ENCODE measurements at regions not wholly inside any gene's neighbourhood (a gene's known extent, or its start where the extent isn't known, plus 50 kb on each side); places are given as distances from the start of the nearest gene placed in this dataset.

- Histone ChIP-seq H3K9me3 (no peaks in the 10 kb centered on the region), H3K4me3 (no peak overlapping the region), H3K36me3 (no peaks in the 10 kb centered on the region), H3K27ac (no peak overlapping the region), H3K27me3 (no peaks in the 10 kb centered on the region), H3K4me1 (no peaks in the 10 kb centered on the region)
- TF ChIP-seq POLR2AphosphoS5 (IDR thresholded peaks at IDR 0.05; ENCODE audit: insufficient read depth in 1 of 2, low read depth in 1 of 2): no peak
- no peak for TF ChIP-seq CTCF (IDR thresholded peaks at IDR 0.05)
- intact Hi-C loops (cut with DNase I): no loop called here
- peak in 1 of 2 donors; percentile 69 for DNase-seq (ENCODE audit: extremely low spot score in 2 of 2)
These were observed 303.2 kb downstream of the MYCN start for GRCh38 chr2:16243411-16243996.

- H3K9me3 ChIP-seq: no peaks in the 10 kb centered on the region
- H3K36me3 ChIP-seq: no peaks in the 10 kb centered on the region
- no peak overlapping the region for H3K4me3 ChIP-seq
- DNase-seq (ENCODE audit: extremely low spot score in 2 of 2): no peak
- TF ChIP-seq POLR2AphosphoS5 (IDR thresholded peaks at IDR 0.05; ENCODE audit: insufficient read depth in 1 of 2, low read depth in 1 of 2): no peak
- TF ChIP-seq POLR2A (IDR thresholded peaks at IDR 0.05): no peak
- no peak for TF ChIP-seq CTCF (IDR thresholded peaks at IDR 0.05)
- no peak overlapping the region for H3K27ac ChIP-seq
- H3K27me3 ChIP-seq: no peaks in the 10 kb centered on the region
- intact Hi-C loops (cut with DNase I): no loop called here
- H3K4me1 ChIP-seq: no peaks in the 10 kb centered on the region
These were observed 302.6 kb downstream of the MYCN start for GRCh38 chr2:16242906-16243305.

GRCh38 chr2:16241166-16242160, 301.1 kb downstream of the MYCN start:
- no peaks in the 10 kb centered on the region for H3K36me3 ChIP-seq
- no peak for DNase-seq (ENCODE audit: extremely low spot score in 2 of 2)
- intact Hi-C loops (cut with DNase I): no loop called here

GRCh38 chr2:16240402-16240801, 300.1 kb downstream of the MYCN start:
- Histone ChIP-seq H3K9me3 (no peaks in the 10 kb centered on the region), H3K27me3 (no peaks in the 10 kb centered on the region), H3K36me3 (no peaks in the 10 kb centered on the region), H3K27ac (no peak overlapping the region), H3K4me3 (no peak overlapping the region), H3K4me1 (no peaks in the 10 kb centered on the region)
- DNase-seq (ENCODE audit: extremely low spot score in 2 of 2): no peak
- intact Hi-C loops (cut with DNase I): no loop called here
- TF ChIP-seq POLR2AphosphoS5 (IDR thresholded peaks at IDR 0.05; ENCODE audit: insufficient read depth in 1 of 2, low read depth in 1 of 2) (no peak), POLR2A (IDR thresholded peaks at IDR 0.05) (no peak), CTCF (IDR thresholded peaks at IDR 0.05) (no peak)

More at GRCh38 chr2:16241166-16242160, 301.1 kb downstream of the MYCN start:
- Histone ChIP-seq H3K4me3 (no peak overlapping the region), H3K4me1 (no peaks in the 10 kb centered on the region), H3K27ac (no peak overlapping the region), H3K27me3 (no peaks in the 10 kb centered on the region), H3K9me3 (no peaks in the 10 kb centered on the region)
- TF ChIP-seq POLR2A (IDR thresholded peaks at IDR 0.05): no peak
- TF ChIP-seq CTCF (IDR thresholded peaks at IDR 0.05): no peak
